NCI-H510A treated with DMSO at 0.1 percent for 48 hours (cell line): ENCODE measurements at regions not wholly inside any gene's neighbourhood (a gene's known extent, or its start where the extent isn't known, plus 50 kb on each side); places are given as distances from the start of the nearest gene placed in this dataset.

ENCODE experiments used
- DNase-seq: peaks from one replicate; lab custom pipeline; 2025; lab: John Stamatoyannopoulos, UW

DNA sequence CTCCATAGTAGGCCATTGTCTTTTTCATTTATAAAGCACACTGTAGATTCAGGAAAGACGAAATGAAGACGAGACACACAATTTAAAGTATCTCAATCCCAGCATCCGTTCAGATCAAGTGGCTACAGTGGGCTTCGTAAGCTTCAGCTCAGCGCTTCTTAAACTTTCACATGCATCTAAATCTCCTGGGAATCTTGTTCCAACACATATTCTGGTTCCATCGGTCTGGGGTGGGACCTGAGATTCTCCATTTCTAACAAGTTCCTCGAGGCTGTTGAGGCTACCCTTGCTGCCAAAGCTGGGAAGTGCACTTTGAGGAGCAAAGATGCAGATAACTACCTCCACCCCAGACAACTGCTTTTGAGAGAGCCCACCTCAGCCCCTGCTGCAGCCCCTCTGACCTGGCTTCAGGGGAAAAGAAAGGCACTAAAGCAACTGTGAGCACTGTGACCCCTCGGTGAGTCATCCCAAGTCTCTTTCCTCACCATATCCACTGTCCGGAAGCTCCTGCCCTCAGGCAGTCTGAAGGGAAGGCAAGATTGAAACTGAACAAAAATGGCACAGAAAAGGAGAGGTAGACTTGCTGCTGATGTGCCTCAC, 201.1 kb upstream of the FBXO11 start:
- no peak for DNase-seq

GRCh38 chr2:48108455-48108854, 202.2 kb upstream of the FBXO11 start:
- DNase-seq = no peak

DNA sequence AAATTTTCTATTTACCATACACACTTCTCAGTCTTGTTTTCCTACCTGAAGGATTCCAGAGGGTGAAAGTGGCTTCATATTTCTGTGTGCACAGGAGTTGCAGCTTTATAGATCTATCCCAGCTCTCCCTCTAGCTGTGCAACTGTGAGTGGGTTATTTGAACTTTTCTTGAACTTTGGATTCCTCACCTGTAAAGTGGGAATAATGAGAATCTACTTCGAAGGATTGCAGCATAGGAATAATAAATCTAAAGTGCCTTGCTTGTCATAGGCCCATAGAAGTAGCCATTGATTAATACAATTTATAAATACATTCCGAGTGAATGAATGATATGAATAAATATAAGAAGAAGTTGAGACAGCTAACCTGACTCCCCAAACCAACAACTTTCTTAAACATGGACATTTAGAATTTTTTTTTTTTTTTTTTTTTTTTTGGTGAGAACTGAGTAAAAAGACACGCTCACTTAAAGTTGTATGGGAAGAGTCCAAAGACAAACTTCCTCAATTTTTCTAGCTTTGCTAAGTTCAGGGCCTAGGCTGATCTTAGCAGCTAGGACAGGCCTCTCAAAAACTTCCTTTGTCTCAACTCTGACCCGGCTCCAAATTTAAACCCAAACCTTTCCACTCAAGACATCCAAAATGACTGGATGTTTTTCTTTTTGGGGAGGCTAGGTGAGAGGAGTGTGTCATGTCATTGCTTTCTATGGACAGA, 203.3 kb upstream of the FBXO11 start:
- no peak for DNase-seq

GRCh38 chr2:48110492-48110891, 204.0 kb upstream of the FOXN2 start:
- no peak for DNase-seq

GRCh38 chr2:48112911-48113680, 201.4 kb upstream of the FOXN2 start:
- DNase-seq = no peak

DNA sequence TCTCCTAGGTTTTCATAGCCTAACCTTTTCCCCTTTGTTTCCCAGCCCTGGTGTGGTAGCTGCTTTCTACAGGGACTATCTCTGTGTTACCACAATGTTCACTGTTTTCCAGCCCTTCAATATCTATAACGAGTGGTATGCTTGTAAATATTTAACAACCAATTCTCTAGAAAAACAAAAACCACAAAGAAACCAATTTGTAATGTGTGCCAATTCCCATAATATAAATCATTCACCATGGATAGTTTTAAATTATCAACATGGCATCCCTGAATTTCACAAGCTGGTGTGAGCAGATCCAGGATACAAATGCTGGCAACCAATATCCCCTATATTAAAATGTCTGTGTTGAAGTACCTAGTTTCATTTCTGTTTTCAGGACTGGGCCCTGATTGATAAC, 200.7 kb upstream of the FOXN2 start:
- no peak for DNase-seq

DNA sequence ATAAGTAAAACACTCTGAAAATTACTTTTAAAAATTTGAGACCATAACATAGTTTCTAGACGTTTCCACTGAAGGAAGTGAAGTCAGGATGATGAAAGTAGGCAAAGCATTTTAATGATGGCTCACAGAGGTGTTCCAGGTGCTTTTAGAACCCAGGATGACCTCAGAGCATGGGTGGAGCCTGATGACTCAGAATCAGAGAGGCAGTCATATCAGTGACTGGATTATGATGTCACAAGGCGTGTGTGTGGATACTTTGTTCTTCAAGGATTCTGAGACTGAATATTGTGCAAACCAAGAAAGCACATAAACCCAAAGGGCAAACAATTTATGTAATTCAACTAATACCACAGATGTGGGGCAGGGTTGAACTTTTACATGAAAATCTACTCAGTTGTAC, 200.2 kb upstream of the FOXN2 start:
- no peak for DNase-seq

DNA sequence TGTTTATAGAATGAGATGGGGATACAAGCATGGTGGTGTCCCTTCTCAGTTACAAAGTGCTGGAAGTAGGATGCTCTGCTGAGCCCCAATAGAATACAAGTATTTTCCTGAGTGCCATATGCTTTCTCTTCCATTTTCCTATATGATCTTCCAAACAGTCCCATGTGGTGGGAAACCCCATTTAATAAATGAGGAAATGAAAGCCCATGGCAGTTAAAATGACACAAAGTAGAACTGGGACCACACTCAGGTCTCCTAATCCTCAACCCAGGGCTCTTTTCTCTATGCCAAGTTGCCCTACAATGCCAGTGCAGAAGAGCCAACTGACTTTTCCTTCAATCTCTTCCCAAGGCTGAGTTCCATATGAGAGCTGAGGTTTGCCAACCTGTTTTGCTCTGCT, 198.0 kb upstream of the FOXN2 start:
- no peak for DNase-seq

DNA sequence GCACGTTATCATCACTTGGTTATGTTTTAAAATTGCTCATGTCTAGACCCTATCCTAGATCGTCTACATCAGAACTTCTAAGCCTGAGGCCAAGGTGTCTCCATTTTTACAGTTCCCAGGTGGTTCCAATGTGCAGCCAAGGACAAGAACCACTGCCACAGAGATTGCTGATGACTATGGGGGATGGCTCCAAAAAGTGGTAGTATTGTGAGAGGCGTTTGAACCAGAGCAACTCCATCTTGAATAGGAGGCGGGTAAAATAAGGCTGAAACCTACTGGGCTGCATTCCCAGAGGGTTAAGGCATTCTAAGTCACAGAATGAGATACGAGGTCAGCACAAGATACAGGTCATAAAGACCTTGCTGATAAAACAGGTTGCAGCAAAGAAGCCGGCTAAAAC, 195.6 kb upstream of the FOXN2 start:
- DNase-seq = no peak

DNA sequence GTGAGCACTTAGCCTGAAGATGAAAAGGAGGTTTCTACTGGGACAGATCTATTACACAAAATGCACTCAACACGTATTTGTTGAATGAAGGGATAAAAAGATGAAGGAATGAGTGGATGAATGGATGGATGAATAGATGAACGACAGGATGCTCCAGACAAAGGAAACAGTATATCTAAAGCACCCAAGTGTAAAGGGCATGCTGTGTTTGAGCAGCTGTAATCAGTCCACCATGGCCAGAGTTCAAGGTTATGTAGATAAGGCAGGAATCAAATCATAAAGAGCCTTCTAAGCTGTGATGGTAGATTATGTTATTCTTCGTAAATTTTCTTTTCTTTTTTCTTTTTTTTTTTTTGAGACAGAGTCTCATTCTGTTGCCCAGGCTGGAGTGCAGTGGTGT, 194.4 kb upstream of the FOXN2 start:
- no peak for DNase-seq

DNA sequence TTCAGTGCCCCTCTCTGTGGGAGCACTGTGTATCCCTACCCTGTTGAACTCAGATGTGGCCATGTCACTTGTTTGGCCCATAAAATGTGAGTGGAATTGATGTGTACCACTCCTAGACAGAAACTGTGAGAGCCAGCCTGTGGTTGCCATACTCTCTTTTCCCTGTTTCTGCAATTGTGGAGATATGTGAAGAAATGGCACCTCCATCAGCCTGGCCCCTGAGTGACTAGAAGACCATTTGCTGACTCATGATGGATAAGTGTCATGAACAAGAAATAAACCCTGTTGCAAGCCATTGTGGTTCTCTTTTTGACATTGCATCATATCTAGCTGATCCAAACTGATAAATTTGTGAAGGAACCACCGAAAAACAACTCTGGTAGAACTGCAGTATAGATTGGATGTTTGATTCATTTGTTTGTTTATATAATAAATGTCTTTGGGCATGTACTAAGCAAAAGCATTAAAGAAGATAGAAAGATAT, 193.7 kb upstream of the FOXN2 start:
- no peak for DNase-seq

DNA sequence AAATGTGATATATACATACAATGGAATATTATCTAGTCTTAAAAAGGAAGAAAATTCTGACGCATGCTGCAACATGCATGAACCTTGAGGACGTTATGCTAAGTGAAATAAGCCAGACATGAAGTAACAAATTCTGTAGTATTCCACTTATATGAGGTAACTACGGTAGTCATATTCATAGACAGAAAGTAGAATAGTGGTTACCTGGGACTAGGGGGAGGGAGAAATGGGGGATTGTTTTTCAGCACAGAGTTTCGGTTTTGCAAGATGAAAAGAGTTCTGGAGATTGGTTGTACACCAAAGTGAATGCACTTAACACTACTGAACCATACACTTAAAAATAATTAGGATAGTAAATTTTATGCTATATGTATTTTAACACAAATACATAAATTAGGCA, 192.3 kb upstream of the FOXN2 start:
- DNase-seq = no peak

DNA sequence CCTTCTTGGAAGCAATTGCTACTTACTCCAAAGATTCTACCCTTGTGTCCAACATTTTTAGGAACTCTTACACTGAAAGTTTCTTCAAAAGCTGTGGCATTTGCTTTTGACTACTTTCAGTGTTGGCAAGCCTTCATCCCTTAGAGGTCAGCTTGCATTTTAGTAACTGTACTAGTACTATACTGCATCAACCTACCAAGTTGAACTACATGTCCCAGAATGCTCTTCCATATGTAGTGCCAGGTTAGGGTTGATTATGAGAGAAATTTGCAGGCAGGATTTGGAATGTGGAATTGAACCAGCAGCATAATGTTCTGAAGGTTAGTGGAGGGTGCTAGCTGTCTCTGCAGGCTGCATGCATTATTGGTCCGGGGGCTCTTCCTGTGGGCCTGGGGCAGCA, 189.9 kb upstream of the FOXN2 start:
- no peak for DNase-seq

DNA sequence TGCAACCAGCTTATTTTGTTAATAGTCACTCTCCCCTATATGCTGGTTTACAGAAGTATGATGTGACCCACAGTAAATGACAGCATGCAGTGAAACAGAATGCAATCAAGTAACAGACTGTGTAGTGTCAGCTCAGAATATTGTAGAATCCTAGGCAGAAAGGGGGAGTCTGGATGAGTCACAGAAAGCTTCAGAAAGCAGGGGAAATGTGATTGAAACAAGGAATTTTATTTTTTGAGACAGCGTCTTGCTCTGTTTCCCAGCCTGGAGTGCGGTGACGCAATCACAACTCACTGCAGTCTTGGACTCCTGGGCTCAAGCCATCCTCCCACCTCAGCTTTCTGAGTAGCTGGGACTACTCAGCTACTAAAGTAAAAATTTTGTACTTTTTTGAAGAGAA, 188.3 kb upstream of the FOXN2 start:
- no peak for DNase-seq

DNA sequence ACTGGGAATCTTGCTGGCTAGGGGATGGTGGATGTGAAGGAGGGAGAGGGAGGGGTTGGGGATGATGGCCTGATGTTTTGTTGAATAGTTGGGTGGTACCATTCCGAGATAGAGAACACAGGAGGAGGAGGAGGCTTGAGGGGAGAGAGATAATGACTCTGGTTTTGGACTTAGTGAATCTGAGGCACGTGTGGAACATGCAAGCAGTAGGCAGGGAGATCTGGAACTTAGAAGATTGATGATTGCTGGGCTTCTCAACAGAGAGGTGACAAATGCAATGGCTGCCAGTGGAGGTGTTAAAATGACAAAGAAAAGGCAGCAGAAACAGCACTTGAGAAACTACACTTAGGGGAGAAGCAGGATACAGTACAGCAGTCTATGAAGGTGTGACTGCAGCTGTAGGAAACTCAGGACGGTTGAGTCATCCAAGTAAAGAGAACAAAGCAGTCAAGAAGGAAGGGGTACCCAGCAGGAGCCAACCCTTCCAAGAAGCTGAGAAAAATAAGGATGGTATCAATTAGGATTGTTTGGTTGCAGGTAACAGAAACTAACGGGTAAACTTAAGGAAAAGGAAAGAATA, 186.8 kb upstream of the FOXN2 start:
- DNase-seq = no peak

DNA sequence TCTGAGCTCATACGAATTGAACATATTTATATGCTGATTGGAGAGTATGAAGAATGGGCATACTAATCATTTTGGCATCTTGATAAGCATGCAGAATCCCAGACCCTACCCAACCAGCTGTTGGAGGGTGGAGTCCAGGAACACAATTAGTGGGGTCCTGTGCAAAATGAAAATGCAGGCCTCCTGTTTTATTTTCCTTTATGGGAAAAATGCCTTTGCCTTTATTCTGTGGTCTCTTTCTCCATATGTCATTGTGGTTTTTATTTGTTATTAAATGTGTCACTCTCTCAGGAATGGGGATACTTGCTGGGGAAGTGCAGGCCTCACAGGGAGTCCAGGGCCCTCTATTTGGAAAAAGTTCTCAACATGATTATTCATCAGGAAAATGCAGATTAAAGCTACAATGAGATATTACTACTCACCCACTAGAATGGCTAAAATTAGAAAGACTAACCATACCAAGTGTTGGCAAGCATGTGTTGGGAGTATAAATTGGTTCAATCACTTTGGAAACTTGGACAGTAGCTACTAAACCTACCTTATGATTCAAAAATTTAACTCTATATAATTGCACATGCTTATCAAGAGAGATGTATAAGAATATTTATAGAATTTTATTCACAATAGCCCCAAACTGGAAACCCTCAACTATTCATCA, 185.1 kb upstream of the FOXN2 start:
- DNase-seq = no peak

- DNase-seq = no peak
Observed at GRCh38 chr2:48131539-48132270, 182.8 kb upstream of the FOXN2 start.

GRCh38 chr2:48132271-48132625, 182.2 kb upstream of the FOXN2 start:
- DNase-seq = no peak

DNA sequence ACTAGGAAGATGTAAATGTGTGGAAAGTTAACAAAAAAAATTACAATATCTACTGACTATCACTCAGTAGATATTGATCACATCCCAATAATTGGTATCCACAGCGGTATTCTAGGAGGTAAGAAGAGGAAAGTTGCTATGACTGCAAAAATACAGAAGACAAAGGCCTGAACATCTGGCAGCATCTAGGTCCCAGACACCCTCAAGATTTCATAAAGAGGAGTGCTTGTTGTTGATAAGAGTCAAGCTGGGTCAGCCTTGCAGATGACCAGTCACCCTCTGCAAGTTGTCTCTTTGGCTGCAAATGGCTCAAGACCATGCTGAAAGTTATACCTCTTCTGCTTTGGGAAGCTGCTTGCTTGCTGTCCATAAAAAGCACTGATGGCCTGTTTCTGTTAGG, 179.8 kb upstream of the FOXN2 start:
- DNase-seq = no peak

DNA sequence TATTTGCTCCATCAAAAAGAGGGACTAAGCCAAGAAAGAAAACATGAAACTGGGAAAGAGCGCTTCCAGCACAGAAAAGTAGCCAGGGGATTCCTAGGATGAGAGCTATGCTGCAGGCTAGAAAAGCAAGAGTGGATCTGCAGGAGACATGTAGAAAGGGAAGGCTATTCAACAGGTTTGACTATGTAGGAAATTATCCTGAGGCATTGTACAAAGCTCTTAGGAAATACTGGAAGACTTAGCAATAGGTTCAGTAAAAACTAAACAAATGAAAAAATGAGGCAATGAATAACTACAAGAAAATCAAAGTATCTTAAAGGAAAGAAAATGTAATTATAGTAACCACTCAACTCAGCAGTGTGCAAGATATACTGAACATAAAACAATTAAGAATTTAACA, 178.7 kb upstream of the FOXN2 start:
- DNase-seq = no peak

- DNase-seq = no peak
Observed at GRCh38 chr2:48137829-48138228, 176.7 kb upstream of the FOXN2 start.

DNA sequence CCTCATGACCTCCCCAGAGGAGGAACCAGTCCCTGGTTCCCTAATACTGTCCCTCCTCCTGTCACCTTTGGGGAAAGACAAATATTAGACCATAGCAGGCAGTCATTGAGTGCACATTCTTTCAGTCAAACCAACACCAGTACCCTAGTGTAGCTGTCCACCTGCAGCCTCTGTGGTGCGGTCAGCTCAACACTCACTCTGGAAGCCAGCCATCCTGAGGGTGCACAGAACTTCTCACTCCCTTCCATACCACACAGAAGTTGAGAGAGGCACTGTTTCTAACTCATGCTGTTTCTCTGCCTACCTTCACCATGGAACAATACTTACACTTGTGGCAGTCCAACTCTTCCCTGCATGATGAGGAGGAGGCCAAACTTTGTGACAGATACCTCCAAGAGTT, 175.6 kb upstream of the FOXN2 start:
- no peak for DNase-seq
